Mucosa of stomach (tissue), 1 donor: ENCODE measurements at regions not wholly inside any gene's neighbourhood (a gene's known extent, or its start where the extent isn't known, plus 50 kb on each side); places are given as distances from the start of the nearest gene placed in this dataset.

Source experiments
- H3K27me3 ChIP-seq: one replicate; pipeline ENCODE4 v1.7.0; 2013; ENCODE audit warnings: mild to moderate bottlenecking, low read length; ENCODE audit not compliant: control insufficient read depth, insufficient read depth
- H3K36me3 ChIP-seq: one replicate; pipeline ENCODE4 v1.7.0; 2013; ENCODE audit warnings: low read length; ENCODE audit not compliant: control insufficient read depth, insufficient read depth
- H3K4me1 ChIP-seq: one replicate; pipeline ENCODE4 v1.7.0; 2013; ENCODE audit warnings: mild to moderate bottlenecking, low read length; ENCODE audit not compliant: control insufficient read depth, insufficient read depth
- H3K4me3 ChIP-seq: one replicate; pipeline ENCODE4 v1.7.0; 2013; ENCODE audit warnings: low read length
- H3K9ac ChIP-seq: one replicate; pipeline ENCODE4 v1.7.0; 2013; ENCODE audit warnings: mild to moderate bottlenecking, low read length, moderate library complexity
- H3K9me3 ChIP-seq: one replicate; pipeline ENCODE4 v1.7.0; 2013; ENCODE audit warnings: mild to moderate bottlenecking, low read length, moderate library complexity; ENCODE audit not compliant: control insufficient read depth
- donor health status: Pancreatic carcinoma.

GRCh38 chr18:22559414-22560274 lies 141.9 kb upstream of the CTAGE1 start:
- no peaks in the 10 kb centered on the region for H3K27me3 ChIP-seq
- peak overlapping the region; percentile 73 for H3K9ac ChIP-seq
- peak overlapping the region; percentile 56 for H3K4me3 ChIP-seq
- no peaks in the 10 kb centered on the region for H3K36me3 ChIP-seq
- H3K9me3 ChIP-seq, result no peaks in the 10 kb centered on the region
- peaks cover 5% of the 10 kb centered on the region for H3K4me1 ChIP-seq

GRCh38 chr18:22560275-22560610 lies 142.5 kb upstream of the CTAGE1 start:
- Histone ChIP-seq H3K36me3 (no peaks in the 10 kb centered on the region), H3K4me1 (peaks cover 5% of the 10 kb centered on the region), H3K9ac (peak overlapping the region; percentile 73), H3K27me3 (no peaks in the 10 kb centered on the region), H3K9me3 (no peaks in the 10 kb centered on the region), H3K4me3 (peak overlapping the region; percentile 56)

- no peak overlapping the region for H3K4me3 ChIP-seq
Observed at GRCh38 chr18:22560797-22561196, 143.1 kb upstream of the CTAGE1 start.

DNA sequence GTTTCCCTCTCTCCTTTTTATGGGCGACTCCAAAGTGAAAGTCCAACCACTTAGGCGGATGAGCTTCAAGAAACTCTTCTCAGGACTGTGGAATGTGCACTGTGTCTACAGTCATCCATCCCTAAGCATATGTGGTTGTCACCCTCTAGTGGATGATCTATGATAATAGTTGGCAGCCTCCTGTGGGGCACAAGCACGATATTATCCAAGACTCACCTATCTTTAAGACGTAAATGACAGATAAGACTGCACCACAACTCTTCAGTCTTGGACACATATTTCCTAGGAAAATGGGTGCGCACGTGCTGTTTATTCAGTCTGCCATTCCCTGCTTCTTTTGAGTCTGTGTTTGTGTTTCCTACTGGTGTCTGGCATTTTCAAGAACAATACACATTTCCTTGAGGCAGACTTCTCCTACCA lies 145.5 kb upstream of the CTAGE1 start:
- H3K9me3 ChIP-seq, result no peaks in the 10 kb centered on the region
- no peak overlapping the region for H3K4me3 ChIP-seq
- H3K9ac ChIP-seq, result no peak overlapping the region
- H3K36me3 ChIP-seq, result no peaks in the 10 kb centered on the region
- H3K4me1 ChIP-seq, result peaks cover 5% of the 10 kb centered on the region
- H3K27me3 ChIP-seq, result peaks cover 9% of the 10 kb centered on the region

More at GRCh38 chr18:22560797-22561196, 143.1 kb upstream of the CTAGE1 start:
- Histone ChIP-seq H3K9me3 (no peaks in the 10 kb centered on the region), H3K27me3 (peaks cover 5% of the 10 kb centered on the region), H3K4me1 (peaks cover 5% of the 10 kb centered on the region), H3K36me3 (no peaks in the 10 kb centered on the region), H3K9ac (no peak overlapping the region)

DNA sequence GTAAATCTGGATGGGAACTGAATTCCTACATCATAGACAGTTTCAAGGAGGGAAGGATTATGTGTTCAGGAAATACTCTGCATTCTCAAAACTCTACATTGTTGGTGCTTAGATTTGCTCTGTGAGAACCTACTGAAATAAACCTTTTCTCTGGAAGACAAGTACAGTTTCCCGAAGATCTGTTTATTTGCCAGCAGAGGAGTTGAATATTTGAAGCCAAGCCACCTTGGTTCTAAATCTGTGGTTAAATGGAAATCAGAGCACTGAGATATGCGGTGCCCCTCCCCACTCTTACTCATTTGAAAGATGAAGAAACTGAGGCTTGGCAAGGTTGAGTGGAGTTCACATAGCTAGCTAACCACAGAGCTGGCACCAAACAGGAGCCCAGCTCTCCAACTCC lies 146.3 kb upstream of the CTAGE1 start:
- Histone ChIP-seq H3K27me3 (peaks cover 9% of the 10 kb centered on the region), H3K36me3 (no peaks in the 10 kb centered on the region), H3K4me3 (no peak overlapping the region), H3K4me1 (peaks cover 5% of the 10 kb centered on the region), H3K9ac (no peak overlapping the region), H3K9me3 (no peaks in the 10 kb centered on the region)

DNA sequence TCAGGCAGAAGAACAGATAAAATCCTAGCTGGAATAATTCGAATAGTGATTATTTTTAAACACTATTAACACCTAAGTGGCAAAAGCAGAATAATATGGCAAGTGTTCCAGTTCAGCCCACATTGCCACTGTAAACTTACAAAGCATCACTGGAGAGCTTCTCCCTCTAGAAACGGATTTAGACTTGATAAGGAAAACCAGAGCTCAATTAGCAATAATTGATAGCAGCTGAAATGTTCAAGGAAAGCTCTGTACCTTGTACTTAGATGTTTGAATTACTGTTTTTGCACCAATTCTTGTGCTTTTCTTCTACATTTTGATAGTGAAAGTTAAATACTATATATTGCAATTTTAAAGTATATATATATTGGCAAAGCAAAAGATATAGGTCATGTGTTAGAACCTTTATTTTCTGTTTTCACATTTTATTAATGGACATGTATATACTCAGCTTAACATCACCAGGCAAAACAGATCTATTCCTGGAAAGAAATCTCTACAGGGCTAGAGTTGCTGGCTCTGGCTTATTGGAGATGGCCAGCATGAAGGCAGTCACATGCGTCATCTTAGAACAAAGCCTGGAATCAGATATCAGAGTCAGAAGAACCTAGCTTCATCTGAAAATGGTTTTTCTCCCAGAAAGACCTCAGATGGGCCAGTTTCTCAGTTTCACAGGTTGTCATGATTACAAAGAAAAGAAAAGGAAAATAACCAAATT lies 149.1 kb upstream of the CTAGE1 start:
- H3K9me3 ChIP-seq, result no peaks in the 10 kb centered on the region
- H3K27me3 ChIP-seq, result peaks cover 9% of the 10 kb centered on the region
- peaks cover 5% of the 10 kb centered on the region for H3K4me1 ChIP-seq

DNA sequence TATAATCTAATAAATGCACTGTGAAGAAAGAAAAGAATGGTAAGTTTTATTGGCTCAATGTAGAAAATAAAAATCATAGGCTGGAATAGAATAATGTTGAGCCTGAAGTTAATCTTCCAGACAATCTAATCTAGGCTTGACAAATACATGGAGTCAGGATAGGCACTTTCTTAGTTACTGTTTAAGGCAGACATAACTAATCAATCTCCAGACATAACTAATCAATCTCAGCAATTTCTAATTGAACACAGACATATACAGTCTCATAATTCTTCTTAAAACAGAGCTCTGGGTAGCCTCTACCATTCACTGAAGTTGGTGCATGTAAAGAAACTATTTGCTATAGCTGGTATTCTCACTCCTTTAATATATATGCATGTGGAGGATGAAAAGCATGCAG lies 150.1 kb upstream of the CTAGE1 start:
- H3K4me1 ChIP-seq, result peaks cover 5% of the 10 kb centered on the region
- H3K36me3 ChIP-seq, result no peaks in the 10 kb centered on the region
- no peak overlapping the region for H3K9ac ChIP-seq
- H3K4me3 ChIP-seq, result no peak overlapping the region
- peaks cover 9% of the 10 kb centered on the region for H3K27me3 ChIP-seq
- no peaks in the 10 kb centered on the region for H3K9me3 ChIP-seq

More for the DNA sequence above, 149.1 kb upstream of the CTAGE1 start:
- Histone ChIP-seq H3K36me3 (no peaks in the 10 kb centered on the region), H3K4me3 (no peak overlapping the region), H3K9ac (no peak overlapping the region)

DNA sequence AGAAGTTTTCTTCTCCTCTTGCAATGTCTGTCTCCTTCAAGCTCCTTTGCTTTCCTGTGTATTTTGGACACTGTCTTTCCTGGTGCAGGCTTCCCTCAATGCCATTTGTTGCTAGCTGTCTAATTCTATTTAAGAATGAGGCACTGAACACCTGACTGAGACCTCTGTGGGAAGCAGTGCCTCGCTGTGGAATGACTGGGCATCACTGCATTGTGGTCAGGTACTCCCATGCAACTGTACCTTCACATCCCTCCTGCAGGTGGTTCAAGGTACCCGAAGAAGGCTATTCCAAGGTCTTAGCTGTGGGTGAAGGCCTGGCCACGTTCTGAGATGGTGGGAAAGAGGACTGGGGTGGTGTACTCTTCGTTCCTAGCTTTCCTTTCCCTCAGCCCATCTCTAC lies 152.8 kb upstream of the CTAGE1 start:
- Histone ChIP-seq H3K27me3 (peaks cover 7% of the 10 kb centered on the region), H3K9me3 (no peaks in the 10 kb centered on the region), H3K9ac (no peak overlapping the region), H3K4me1 (no peaks in the 10 kb centered on the region), H3K36me3 (no peaks in the 10 kb centered on the region), H3K4me3 (no peak overlapping the region)

GRCh38 chr18:22572341-22572740 lies 154.6 kb upstream of the CTAGE1 start:
- H3K9ac ChIP-seq, result no peak overlapping the region
- H3K36me3 ChIP-seq, result no peaks in the 10 kb centered on the region
- H3K9me3 ChIP-seq, result no peaks in the 10 kb centered on the region
- no peaks in the 10 kb centered on the region for H3K27me3 ChIP-seq
- no peak overlapping the region for H3K4me3 ChIP-seq
- H3K4me1 ChIP-seq, result no peaks in the 10 kb centered on the region

- H3K4me1 ChIP-seq, result no peaks in the 10 kb centered on the region
Observed at GRCh38 chr18:22579271-22579670, 161.6 kb upstream of the CTAGE1 start.

DNA sequence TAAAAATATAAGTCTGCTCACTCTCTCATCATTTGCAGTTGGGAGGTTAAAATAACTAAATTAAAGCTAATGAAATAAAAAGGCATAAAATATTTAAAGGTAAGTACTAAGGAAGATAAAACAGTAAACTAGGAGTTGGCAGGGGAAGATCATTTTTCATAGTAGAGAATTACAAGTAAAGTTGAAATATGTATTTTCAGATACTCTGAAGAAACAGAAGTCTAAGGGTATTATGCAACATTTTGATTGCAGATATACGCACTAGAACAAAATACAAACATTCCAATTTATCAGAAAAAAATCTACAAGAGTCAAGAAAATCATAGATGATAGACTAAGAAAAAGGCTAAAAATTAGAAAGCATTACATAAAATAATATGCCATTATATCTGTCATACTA lies 167.6 kb upstream of the CTAGE1 start:
- H3K36me3 ChIP-seq, result no peaks in the 10 kb centered on the region
- H3K27me3 ChIP-seq, result no peaks in the 10 kb centered on the region
- no peak overlapping the region for H3K9ac ChIP-seq
- no peak overlapping the region for H3K4me3 ChIP-seq
- H3K4me1 ChIP-seq, result no peaks in the 10 kb centered on the region
- H3K9me3 ChIP-seq, result no peaks in the 10 kb centered on the region

More at GRCh38 chr18:22579271-22579670, 161.6 kb upstream of the CTAGE1 start:
- Histone ChIP-seq H3K4me3 (no peak overlapping the region), H3K9ac (no peak overlapping the region), H3K27me3 (no peaks in the 10 kb centered on the region), H3K36me3 (no peaks in the 10 kb centered on the region), H3K9me3 (no peaks in the 10 kb centered on the region)

DNA sequence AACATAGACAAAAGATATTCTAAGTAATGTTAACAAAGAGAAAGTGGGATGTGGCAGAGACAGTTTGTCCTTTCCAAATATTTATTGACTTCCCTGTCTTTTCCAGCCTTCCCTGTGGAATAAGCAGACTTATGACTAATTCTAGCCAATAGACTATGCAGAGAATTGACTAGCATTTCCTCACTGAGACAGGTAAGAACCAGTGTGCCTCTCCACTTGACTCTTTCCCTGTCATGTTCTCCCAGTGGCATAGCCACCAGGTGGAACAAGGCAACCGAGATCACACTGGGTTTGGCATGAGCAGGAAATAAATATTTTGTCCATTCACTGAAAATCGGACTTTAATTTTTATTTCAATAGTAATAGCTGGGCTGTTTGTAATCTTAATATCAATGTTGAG lies 168.1 kb upstream of the CTAGE1 start:
- Histone ChIP-seq H3K36me3 (no peaks in the 10 kb centered on the region), H3K9ac (no peak overlapping the region), H3K9me3 (no peaks in the 10 kb centered on the region), H3K4me1 (no peaks in the 10 kb centered on the region), H3K4me3 (no peak overlapping the region), H3K27me3 (no peaks in the 10 kb centered on the region)
